CD14-positive monocyte (primary cell): ENCODE measurements at regions not wholly inside any gene's neighbourhood (a gene's known extent, or its start where the extent isn't known, plus 50 kb on each side); places are given as distances from the start of the nearest gene placed in this dataset.

ENCODE experiments used
- DNase-seq, 3 donors: peaks; one replicate each; pipeline ENCODE4 v3.0.0-alpha.2; 2011 to 2022
- H2AFZ ChIP-seq: 2 replicates; pipeline ENCODE4 v1.6.0; 2012; ENCODE audit warnings: mild to moderate bottlenecking, low read depth, low read length, inconsistent platforms; ENCODE audit not compliant: insufficient read depth, poor library complexity, severe bottlenecking
- H3K27ac ChIP-seq, 2 donors: 1 replicate in 1 of 2; 2 replicates in 1 of 2; pipeline ENCODE4 v1.5.1; 2012 to 2013; ENCODE audit warnings: low read length in 2 of 2, control low read depth in 1 of 2, inconsistent platforms in 1 of 2, low read depth in 1 of 2, mild to moderate bottlenecking in 1 of 2
- H3K27me3 ChIP-seq, 2 donors: one replicate each; pipeline versions ENCODE4 v1.6.0 to v1.6.1; 2011 to 2013; ENCODE audit warnings: low read length in 2 of 2; ENCODE audit not compliant: control insufficient read depth in 2 of 2, insufficient read depth in 2 of 2
- H3K36me3 ChIP-seq, 2 donors: replicated peaks in 1 of 2; 1 replicate in 1 of 2; 2 replicates in 1 of 2; pipeline versions ENCODE4 v1.5.1 to v1.6.1; 2012 to 2013; ENCODE audit warnings: low read length in 2 of 2, control low read depth in 1 of 2, inconsistent platforms in 1 of 2, mild to moderate bottlenecking in 1 of 2; ENCODE audit not compliant: insufficient read depth in 2 of 2, control insufficient read depth in 1 of 2
- H3K4me1 ChIP-seq, 2 donors: 1 replicate in 1 of 2; 2 replicates in 1 of 2; pipeline versions ENCODE4 v1.5.1 to v1.6.1; 2012 to 2013; ENCODE audit warnings: low read length in 2 of 2, control low read depth in 1 of 2, inconsistent platforms in 1 of 2, mild to moderate bottlenecking in 1 of 2, moderate library complexity in 1 of 2; ENCODE audit not compliant: insufficient read depth in 2 of 2, control insufficient read depth in 1 of 2
- H3K4me2 ChIP-seq: replicated peaks from 2 replicates; pipeline ENCODE3; 2012; ENCODE audit warnings: low read length, moderate library complexity, mild to moderate bottlenecking; ENCODE audit not compliant: poor library complexity, severe bottlenecking; ENCODE audit errors: extremely low read depth
- H3K4me3 ChIP-seq, 3 experiments: fragments of 200-600 bp in 1 of 3; sonication (generic) in 1 of 3; replicated peaks in 1 of 3; 1 replicate in 2 of 3; 2 replicates in 1 of 3; pipeline ENCODE4 v1.5.1; 2011 to 2013; ENCODE audit warnings: low read length in 3 of 3, mild to moderate bottlenecking in 3 of 3, control low read depth in 2 of 3, low read depth in 2 of 3, inconsistent platforms in 1 of 3, moderate library complexity in 1 of 3
- H3K79me2 ChIP-seq: 2 replicates; pipeline ENCODE4 v1.6.0; 2012; ENCODE audit warnings: mild to moderate bottlenecking, control low read depth, inconsistent platforms, low read length, moderate library complexity; ENCODE audit not compliant: insufficient read depth
- H3K9ac ChIP-seq: 2 replicates; pipeline ENCODE4 v1.6.0; 2017; ENCODE audit warnings: low read length, mild to moderate bottlenecking; ENCODE audit not compliant: insufficient read depth, poor library complexity, severe bottlenecking
- H3K9me3 ChIP-seq, 2 donors: replicated peaks in 1 of 2; 1 replicate in 1 of 2; 2 replicates in 1 of 2; pipeline versions ENCODE4 v1.5.1 to v1.6.1; 2012 to 2013; ENCODE audit warnings: low read length in 2 of 2, control low read depth in 1 of 2; ENCODE audit not compliant: control insufficient read depth in 1 of 2, insufficient read depth in 1 of 2
- H4K20me1 ChIP-seq: 2 replicates; pipeline ENCODE4 v1.6.0; 2012; ENCODE audit warnings: mild to moderate bottlenecking, low read length, control low read depth, moderate library complexity; ENCODE audit not compliant: insufficient read depth
- H3K27ac Mint-ChIP-seq, 7 donors: one replicate each; pipeline ENCODE4 v1.8.0; 2020; ENCODE audit warnings: mild to moderate bottlenecking in 7 of 7, mixed read lengths in 7 of 7, moderate library complexity in 6 of 7, inconsistent platforms in 2 of 7
- H3K27me3 Mint-ChIP-seq, 3 donors: one replicate each; pipeline ENCODE4 v1.8.0; 2021 to 2022; ENCODE audit warnings: low read depth in 3 of 3, mild to moderate bottlenecking in 3 of 3, mixed read lengths in 3 of 3, moderate library complexity in 3 of 3, inconsistent platforms in 1 of 3
- H3K36me3 Mint-ChIP-seq, 2 donors: one replicate each; pipeline ENCODE4 v1.8.0; 2020; ENCODE audit warnings: mixed read lengths in 2 of 2, inconsistent platforms in 1 of 2, mild to moderate bottlenecking in 1 of 2
- H3K4me1 Mint-ChIP-seq: one replicate; pipeline ENCODE4 v1.8.0; 2020; ENCODE audit warnings: mild to moderate bottlenecking, mixed read lengths
- H3K4me3 Mint-ChIP-seq, 2 donors: one replicate each; pipeline ENCODE4 v1.8.0; 2020; ENCODE audit warnings: mild to moderate bottlenecking in 2 of 2, mixed read lengths in 2 of 2, moderate library complexity in 1 of 2
- H3K9me3 Mint-ChIP-seq, 7 donors: one replicate each; pipeline ENCODE4 v1.8.0; 2020 to 2022; ENCODE audit warnings: mixed read lengths in 7 of 7, mild to moderate bottlenecking in 6 of 7, moderate library complexity in 6 of 7, inconsistent platforms in 2 of 7
- WGBS: methylation state at CpG from one replicate; pipeline ENCODE4 v1.1.5; 2013; ENCODE audit warnings: missing lambda C conversion rate; ENCODE audit not compliant: insufficient coverage; 5-methylcytosine and 5-hydroxymethylcytosine counted together
- intact Hi-C, 2 donors: fragments of 100-400 bp; cut with micrococcal nuclease; formaldehyde crosslinking; loops; one replicate each; pipeline versions ENCODE4 v1.15.0 to v1.15.1; 2023
- TF ChIP-seq, protein P1 (sequence below): fragments of 200-600 bp; IDR thresholded peaks from one replicate; pipeline ENCODE4 v1.8.0; 2022; ENCODE audit warnings: antibody characterized with exemption, mild to moderate bottlenecking

- Histone ChIP-seq H3K9me3 (no peaks in the 10 kb centered on the region), H3K36me3 (no peaks in the 10 kb centered on the region), H3K4me3 (no peak overlapping the region), H3K27ac (no peak overlapping the region), H3K79me2 (no peaks in the 10 kb centered on the region), H3K27me3 (no peaks in the 10 kb centered on the region), H3K9ac (no peak overlapping the region), H3K4me1 (peaks cover 3 to 10% of the 10 kb centered on the region in 2 donors), H2AFZ (no peak overlapping the region), H4K20me1 (no peaks in the 10 kb centered on the region), H3K4me2 (no peak overlapping the region)
- H3K27ac Mint-ChIP-seq, result no peak overlapping the region
- H3K27me3 Mint-ChIP-seq, result no peaks in the 10 kb centered on the region
- intact Hi-C loops, result no loop called here
- no peak overlapping the region for H3K4me3 Mint-ChIP-seq
- 100% methylated on average over 1 of the region's 1 CpG for WGBS
- no peak for DNase-seq
- H3K9me3 Mint-ChIP-seq, result peaks cover 0 to 3% (median 0%) of the 10 kb centered on the region in 7 donors
- TF ChIP-seq, protein P1, sequence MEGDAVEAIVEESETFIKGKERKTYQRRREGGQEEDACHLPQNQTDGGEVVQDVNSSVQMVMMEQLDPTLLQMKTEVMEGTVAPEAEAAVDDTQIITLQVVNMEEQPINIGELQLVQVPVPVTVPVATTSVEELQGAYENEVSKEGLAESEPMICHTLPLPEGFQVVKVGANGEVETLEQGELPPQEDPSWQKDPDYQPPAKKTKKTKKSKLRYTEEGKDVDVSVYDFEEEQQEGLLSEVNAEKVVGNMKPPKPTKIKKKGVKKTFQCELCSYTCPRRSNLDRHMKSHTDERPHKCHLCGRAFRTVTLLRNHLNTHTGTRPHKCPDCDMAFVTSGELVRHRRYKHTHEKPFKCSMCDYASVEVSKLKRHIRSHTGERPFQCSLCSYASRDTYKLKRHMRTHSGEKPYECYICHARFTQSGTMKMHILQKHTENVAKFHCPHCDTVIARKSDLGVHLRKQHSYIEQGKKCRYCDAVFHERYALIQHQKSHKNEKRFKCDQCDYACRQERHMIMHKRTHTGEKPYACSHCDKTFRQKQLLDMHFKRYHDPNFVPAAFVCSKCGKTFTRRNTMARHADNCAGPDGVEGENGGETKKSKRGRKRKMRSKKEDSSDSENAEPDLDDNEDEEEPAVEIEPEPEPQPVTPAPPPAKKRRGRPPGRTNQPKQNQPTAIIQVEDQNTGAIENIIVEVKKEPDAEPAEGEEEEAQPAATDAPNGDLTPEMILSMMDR, result no peak
- H3K4me1 Mint-ChIP-seq, result peaks cover 15% of the 10 kb centered on the region
- H3K36me3 Mint-ChIP-seq, result no peaks in the 10 kb centered on the region
Observed at GRCh38 chr5:124825983-124826337, 79.5 kb upstream of the ZNF608 start.

- Mint-ChIP-seq H3K4me3 (no peak overlapping the region), H3K27me3 (peaks cover 0 to 2% (median 0%) of the 10 kb centered on the region in 3 donors), H3K36me3 (no peaks in the 10 kb centered on the region), H3K27ac (no peak overlapping the region), H3K4me1 (peaks cover 31% of the 10 kb centered on the region), H3K9me3 (peaks cover 0 to 10% (median 7%) of the 10 kb centered on the region in 7 donors)
- Histone ChIP-seq H3K79me2 (no peaks in the 10 kb centered on the region), H3K9ac (no peak overlapping the region), H3K27ac (no peak overlapping the region), H4K20me1 (no peaks in the 10 kb centered on the region), H3K4me1 (peaks cover 16 to 28% of the 10 kb centered on the region in 2 donors), H2AFZ (no peak overlapping the region), H3K36me3 (no peaks in the 10 kb centered on the region), H3K27me3 (no peaks in the 10 kb centered on the region), H3K9me3 (peaks cover 0 to 12% of the 10 kb centered on the region in 2 donors), H3K4me2 (no peak overlapping the region), H3K4me3 (no peak overlapping the region)
- DNase-seq, result no peak
- WGBS, result 100% methylated on average over 1 of the region's 2 CpGs
- TF ChIP-seq, protein P1, result no peak
- intact Hi-C loops, result no loop called here
Observed at GRCh38 chr5:124828731-124829234, 82.3 kb upstream of the ZNF608 start.
